ENCODE measurements at regions not wholly inside any gene's neighbourhood (a gene's known extent, or its start where the extent isn't known, plus 50 kb on each side); places are given as distances from the start of the nearest gene placed in this dataset.

DNA sequence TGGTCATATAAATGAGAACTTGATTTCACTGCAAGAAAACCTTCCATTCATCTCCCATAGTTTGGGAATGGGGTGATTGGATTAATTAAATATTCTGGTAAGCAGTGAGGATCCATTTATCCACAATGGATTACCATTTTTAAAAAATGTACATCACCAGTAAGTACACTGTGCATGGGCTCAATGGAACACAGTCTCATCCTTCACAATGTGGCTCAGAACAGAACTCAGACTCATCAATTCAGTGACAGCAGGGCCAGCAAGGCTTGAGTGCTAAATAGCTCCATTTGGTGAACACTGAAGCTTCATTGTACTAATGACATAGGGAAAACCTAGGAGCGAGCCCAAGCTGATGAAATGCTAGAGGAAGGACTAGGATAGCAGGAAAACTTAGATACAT is 223.8 kb downstream of the CMPK2 start:
- Histone ChIP-seq H3K4me3 (no peak overlapping the region), H3K27me3 (replicated peaks in 1 of 7) (peaks cover 0 to 19% (median 0%) of the 10 kb centered on the region in 7 donors), H3K36me3 (no peaks in the 10 kb centered on the region), H3K4me1 (no peaks in the 10 kb centered on the region), H3K27ac (no peak overlapping the region), H3K9me3 (no peaks in the 10 kb centered on the region)
- intact Hi-C loops (cut with DNase I; ENCODE audit: low total_unique reads), result no loop called here
- 50 to 75% (median 69%) methylated on average over 1 of the region's 1 CpG for WGBS, 5 donors
- TF ChIP-seq POLR2AphosphoS5 (IDR thresholded peaks at IDR 0.05) (no peak), POLR2A (IDR thresholded peaks at IDR 0.05) (no peak)
- TF ChIP-seq, protein P1, sequence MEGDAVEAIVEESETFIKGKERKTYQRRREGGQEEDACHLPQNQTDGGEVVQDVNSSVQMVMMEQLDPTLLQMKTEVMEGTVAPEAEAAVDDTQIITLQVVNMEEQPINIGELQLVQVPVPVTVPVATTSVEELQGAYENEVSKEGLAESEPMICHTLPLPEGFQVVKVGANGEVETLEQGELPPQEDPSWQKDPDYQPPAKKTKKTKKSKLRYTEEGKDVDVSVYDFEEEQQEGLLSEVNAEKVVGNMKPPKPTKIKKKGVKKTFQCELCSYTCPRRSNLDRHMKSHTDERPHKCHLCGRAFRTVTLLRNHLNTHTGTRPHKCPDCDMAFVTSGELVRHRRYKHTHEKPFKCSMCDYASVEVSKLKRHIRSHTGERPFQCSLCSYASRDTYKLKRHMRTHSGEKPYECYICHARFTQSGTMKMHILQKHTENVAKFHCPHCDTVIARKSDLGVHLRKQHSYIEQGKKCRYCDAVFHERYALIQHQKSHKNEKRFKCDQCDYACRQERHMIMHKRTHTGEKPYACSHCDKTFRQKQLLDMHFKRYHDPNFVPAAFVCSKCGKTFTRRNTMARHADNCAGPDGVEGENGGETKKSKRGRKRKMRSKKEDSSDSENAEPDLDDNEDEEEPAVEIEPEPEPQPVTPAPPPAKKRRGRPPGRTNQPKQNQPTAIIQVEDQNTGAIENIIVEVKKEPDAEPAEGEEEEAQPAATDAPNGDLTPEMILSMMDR (IDR thresholded peaks at IDR 0.05 in 8 of 11, conservative IDR thresholded peaks at IDR 0.05 in 3 of 11), result no peak
- DNase-seq, result no peak

- Histone ChIP-seq H3K9me3 (no peaks in the 10 kb centered on the region), H3K27ac (no peak overlapping the region), H3K27me3 (replicated peaks in 1 of 7) (peaks cover 0 to 2% (median 0%) of the 10 kb centered on the region in 7 donors), H3K4me1 (no peaks in the 10 kb centered on the region), H3K4me3 (no peak overlapping the region), H3K36me3 (no peaks in the 10 kb centered on the region)
- TF ChIP-seq, protein P1 (IDR thresholded peaks at IDR 0.05 in 8 of 11, conservative IDR thresholded peaks at IDR 0.05 in 3 of 11), result no peak
- TF ChIP-seq POLR2A (IDR thresholded peaks at IDR 0.05) (no peak), POLR2AphosphoS5 (IDR thresholded peaks at IDR 0.05) (no peak)
- DNase-seq, result no peak
- WGBS, 5 donors, result 59 to 79% (median 65%) methylated on average over 2 of the region's 2 CpGs
- intact Hi-C loops (cut with DNase I; ENCODE audit: low total_unique reads), result no loop called here
These were observed 221.4 kb downstream of the CMPK2 start for GRCh38 chr2:6644261-6644660.

DNA sequence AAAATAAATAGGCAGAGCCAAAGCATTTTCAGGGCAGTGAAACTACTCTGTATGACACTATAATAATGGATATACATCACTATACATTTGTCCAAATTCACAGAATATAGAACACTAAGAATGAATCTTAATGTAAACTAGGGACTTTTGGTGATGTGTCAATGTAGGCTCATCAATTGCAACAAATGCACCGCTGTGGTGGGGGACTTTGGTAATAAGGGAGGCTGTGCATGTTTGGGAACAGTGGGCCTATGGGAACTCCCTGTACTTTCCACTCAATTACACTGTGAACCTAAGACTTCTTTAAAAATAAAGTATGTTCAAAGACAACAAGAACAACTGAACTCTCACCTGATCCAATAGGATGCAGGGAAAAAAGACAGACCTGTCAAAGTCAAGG is 220.7 kb downstream of the CMPK2 start:
- DNase-seq, result no peak
- 76 to 91% (median 86%) methylated on average over 1 of the region's 1 CpG for WGBS, 5 donors
- no peak for TF ChIP-seq POLR2A (IDR thresholded peaks at IDR 0.05)
- TF ChIP-seq, protein P1 (IDR thresholded peaks at IDR 0.05 in 8 of 11, conservative IDR thresholded peaks at IDR 0.05 in 3 of 11), result no peak
- TF ChIP-seq POLR2AphosphoS5 (IDR thresholded peaks at IDR 0.05), result no peak
- Histone ChIP-seq H3K9me3 (no peaks in the 10 kb centered on the region), H3K4me1 (no peaks in the 10 kb centered on the region), H3K36me3 (no peaks in the 10 kb centered on the region), H3K4me3 (no peak overlapping the region), H3K27me3 (replicated peaks in 1 of 7) (no peaks in the 10 kb centered on the region), H3K27ac (no peak overlapping the region)
- intact Hi-C loops (cut with DNase I; ENCODE audit: low total_unique reads), result no loop called here

DNA sequence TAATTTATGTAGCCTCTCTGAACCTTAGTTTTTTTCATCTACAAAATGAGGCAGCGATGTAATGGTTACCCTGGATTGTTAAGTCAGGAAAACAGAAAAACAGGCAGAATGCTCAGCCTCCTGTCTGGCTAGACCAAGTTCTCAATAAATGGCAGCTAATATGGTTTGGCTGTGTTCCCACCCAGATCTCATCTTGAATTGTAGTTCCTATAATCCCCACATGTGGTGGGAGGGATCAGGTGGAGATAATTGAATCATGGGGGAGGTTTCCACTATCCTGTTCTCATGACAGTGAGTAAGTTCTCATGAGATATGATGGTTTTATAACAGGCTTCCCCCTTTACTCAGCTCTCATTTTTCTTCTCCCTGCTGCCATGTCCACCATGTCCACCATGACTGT is 220.0 kb downstream of the CMPK2 start:
- Histone ChIP-seq H3K36me3 (no peaks in the 10 kb centered on the region), H3K27me3 (replicated peaks in 1 of 7) (no peaks in the 10 kb centered on the region), H3K9me3 (no peaks in the 10 kb centered on the region), H3K27ac (no peak overlapping the region), H3K4me3 (no peak overlapping the region), H3K4me1 (no peaks in the 10 kb centered on the region)
- TF ChIP-seq, protein P1 (IDR thresholded peaks at IDR 0.05 in 8 of 11, conservative IDR thresholded peaks at IDR 0.05 in 3 of 11), result no peak
- no peak for TF ChIP-seq POLR2A (IDR thresholded peaks at IDR 0.05)
- no peak for TF ChIP-seq POLR2AphosphoS5 (IDR thresholded peaks at IDR 0.05)
- 88 to 100% (median 94%) methylated on average over 1 of the region's 1 CpG for WGBS, 5 donors
- DNase-seq, result no peak
- intact Hi-C loops (cut with DNase I; ENCODE audit: low total_unique reads), result no loop called here

Measured in spleen (tissue), 11 donors.